Vagina (tissue), 2 donors: ENCODE measurements at regions not wholly inside any gene's neighbourhood (a gene's known extent, or its start where the extent isn't known, plus 50 kb on each side); places are given as distances from the start of the nearest gene placed in this dataset.

ENCODE experiments used
- POLR2A ChIP-seq, 2 donors: fragments of 450-650 bp; IDR thresholded peaks; one replicate each; pipeline ENCODE4 v1.6.1; 2017; ENCODE audit warnings: antibody characterized with exemption in 2 of 2, mild to moderate bottlenecking in 2 of 2, moderate library complexity in 2 of 2
- POLR2AphosphoS5 ChIP-seq, 2 donors: sonication (generic); formaldehyde crosslinking; IDR thresholded peaks; one replicate each; pipeline ENCODE4 v1.9.0; 2017; ENCODE audit warnings: antibody characterized with exemption in 2 of 2, mild to moderate bottlenecking in 2 of 2, low read depth in 1 of 2; ENCODE audit not compliant: insufficient read depth in 1 of 2
- TF ChIP-seq, protein P1 (sequence below), 3 experiments: fragments of 450-650 bp in 2 of 3; fragments of 200-600 bp in 1 of 3; sonication (generic) in 1 of 3; IDR thresholded peaks; one replicate each; pipeline ENCODE4 v1.5.1; 2017 to 2019; ENCODE audit warnings: antibody characterized with exemption in 3 of 3, mild to moderate bottlenecking in 2 of 3, moderate library complexity in 2 of 3

DNA sequence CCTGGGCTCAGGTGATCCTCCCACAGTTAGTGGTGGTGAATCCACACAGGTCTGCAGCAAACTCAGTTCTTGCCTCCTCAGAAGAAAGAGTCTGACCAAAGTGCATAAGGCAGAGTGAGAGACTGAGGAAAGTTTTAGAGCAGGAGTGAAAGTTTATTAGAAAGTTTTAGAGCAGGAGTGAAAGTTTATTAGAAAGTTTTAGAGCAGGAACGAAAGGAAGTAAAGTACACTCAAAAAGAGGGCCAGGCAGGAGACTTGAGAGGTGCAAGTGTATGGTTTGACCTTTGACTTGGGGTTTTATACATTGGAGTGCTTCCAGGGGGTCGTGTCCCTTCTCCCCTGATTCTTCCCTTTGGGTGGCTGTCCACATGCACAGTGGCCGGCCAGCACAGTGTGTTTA, 84.2 kb downstream of the LSM3 start:
- TF ChIP-seq POLR2A (IDR thresholded peaks at IDR 0.05): no peak
- TF ChIP-seq, protein P1, sequence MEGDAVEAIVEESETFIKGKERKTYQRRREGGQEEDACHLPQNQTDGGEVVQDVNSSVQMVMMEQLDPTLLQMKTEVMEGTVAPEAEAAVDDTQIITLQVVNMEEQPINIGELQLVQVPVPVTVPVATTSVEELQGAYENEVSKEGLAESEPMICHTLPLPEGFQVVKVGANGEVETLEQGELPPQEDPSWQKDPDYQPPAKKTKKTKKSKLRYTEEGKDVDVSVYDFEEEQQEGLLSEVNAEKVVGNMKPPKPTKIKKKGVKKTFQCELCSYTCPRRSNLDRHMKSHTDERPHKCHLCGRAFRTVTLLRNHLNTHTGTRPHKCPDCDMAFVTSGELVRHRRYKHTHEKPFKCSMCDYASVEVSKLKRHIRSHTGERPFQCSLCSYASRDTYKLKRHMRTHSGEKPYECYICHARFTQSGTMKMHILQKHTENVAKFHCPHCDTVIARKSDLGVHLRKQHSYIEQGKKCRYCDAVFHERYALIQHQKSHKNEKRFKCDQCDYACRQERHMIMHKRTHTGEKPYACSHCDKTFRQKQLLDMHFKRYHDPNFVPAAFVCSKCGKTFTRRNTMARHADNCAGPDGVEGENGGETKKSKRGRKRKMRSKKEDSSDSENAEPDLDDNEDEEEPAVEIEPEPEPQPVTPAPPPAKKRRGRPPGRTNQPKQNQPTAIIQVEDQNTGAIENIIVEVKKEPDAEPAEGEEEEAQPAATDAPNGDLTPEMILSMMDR (IDR thresholded peaks at IDR 0.05): no peak
- TF ChIP-seq POLR2AphosphoS5 (IDR thresholded peaks at IDR 0.05; ENCODE audit: insufficient read depth in 1 of 2, low read depth in 1 of 2): no peak
